CD14-positive monocyte (primary cell): ENCODE measurements at regions not wholly inside any gene's neighbourhood (a gene's known extent, or its start where the extent isn't known, plus 50 kb on each side); places are given as distances from the start of the nearest gene placed in this dataset.

Experiments used
- DNase-seq, 3 donors: peaks; one replicate each; pipeline ENCODE4 v3.0.0-alpha.2; 2011 to 2022
- H2AFZ ChIP-seq: 2 replicates; pipeline ENCODE4 v1.6.0; 2012; ENCODE audit warnings: mild to moderate bottlenecking, low read depth, low read length, inconsistent platforms; ENCODE audit not compliant: insufficient read depth, poor library complexity, severe bottlenecking
- H3K27ac ChIP-seq, 2 donors: 1 replicate in 1 of 2; 2 replicates in 1 of 2; pipeline ENCODE4 v1.5.1; 2012 to 2013; ENCODE audit warnings: low read length in 2 of 2, control low read depth in 1 of 2, inconsistent platforms in 1 of 2, low read depth in 1 of 2, mild to moderate bottlenecking in 1 of 2
- H3K27me3 ChIP-seq, 2 donors: one replicate each; pipeline versions ENCODE4 v1.6.0 to v1.6.1; 2011 to 2013; ENCODE audit warnings: low read length in 2 of 2; ENCODE audit not compliant: control insufficient read depth in 2 of 2, insufficient read depth in 2 of 2
- H3K36me3 ChIP-seq, 2 donors: replicated peaks in 1 of 2; 1 replicate in 1 of 2; 2 replicates in 1 of 2; pipeline versions ENCODE4 v1.5.1 to v1.6.1; 2012 to 2013; ENCODE audit warnings: low read length in 2 of 2, control low read depth in 1 of 2, inconsistent platforms in 1 of 2, mild to moderate bottlenecking in 1 of 2; ENCODE audit not compliant: insufficient read depth in 2 of 2, control insufficient read depth in 1 of 2
- H3K4me1 ChIP-seq, 2 donors: 1 replicate in 1 of 2; 2 replicates in 1 of 2; pipeline versions ENCODE4 v1.5.1 to v1.6.1; 2012 to 2013; ENCODE audit warnings: low read length in 2 of 2, control low read depth in 1 of 2, inconsistent platforms in 1 of 2, mild to moderate bottlenecking in 1 of 2, moderate library complexity in 1 of 2; ENCODE audit not compliant: insufficient read depth in 2 of 2, control insufficient read depth in 1 of 2
- H3K4me2 ChIP-seq: replicated peaks from 2 replicates; pipeline ENCODE3; 2012; ENCODE audit warnings: low read length, moderate library complexity, mild to moderate bottlenecking; ENCODE audit not compliant: poor library complexity, severe bottlenecking; ENCODE audit errors: extremely low read depth
- H3K4me3 ChIP-seq, 3 experiments: fragments of 200-600 bp in 1 of 3; sonication (generic) in 1 of 3; replicated peaks in 1 of 3; 1 replicate in 2 of 3; 2 replicates in 1 of 3; pipeline ENCODE4 v1.5.1; 2011 to 2013; ENCODE audit warnings: low read length in 3 of 3, mild to moderate bottlenecking in 3 of 3, control low read depth in 2 of 3, low read depth in 2 of 3, inconsistent platforms in 1 of 3, moderate library complexity in 1 of 3
- H3K79me2 ChIP-seq: 2 replicates; pipeline ENCODE4 v1.6.0; 2012; ENCODE audit warnings: mild to moderate bottlenecking, control low read depth, inconsistent platforms, low read length, moderate library complexity; ENCODE audit not compliant: insufficient read depth
- H3K9ac ChIP-seq: 2 replicates; pipeline ENCODE4 v1.6.0; 2017; ENCODE audit warnings: low read length, mild to moderate bottlenecking; ENCODE audit not compliant: insufficient read depth, poor library complexity, severe bottlenecking
- H3K9me3 ChIP-seq, 2 donors: replicated peaks in 1 of 2; 1 replicate in 1 of 2; 2 replicates in 1 of 2; pipeline versions ENCODE4 v1.5.1 to v1.6.1; 2012 to 2013; ENCODE audit warnings: low read length in 2 of 2, control low read depth in 1 of 2; ENCODE audit not compliant: control insufficient read depth in 1 of 2, insufficient read depth in 1 of 2
- H4K20me1 ChIP-seq: 2 replicates; pipeline ENCODE4 v1.6.0; 2012; ENCODE audit warnings: mild to moderate bottlenecking, low read length, control low read depth, moderate library complexity; ENCODE audit not compliant: insufficient read depth
- H3K27ac Mint-ChIP-seq, 7 donors: one replicate each; pipeline ENCODE4 v1.8.0; 2020; ENCODE audit warnings: mild to moderate bottlenecking in 7 of 7, mixed read lengths in 7 of 7, moderate library complexity in 6 of 7, inconsistent platforms in 2 of 7
- H3K27me3 Mint-ChIP-seq, 3 donors: one replicate each; pipeline ENCODE4 v1.8.0; 2021 to 2022; ENCODE audit warnings: low read depth in 3 of 3, mild to moderate bottlenecking in 3 of 3, mixed read lengths in 3 of 3, moderate library complexity in 3 of 3, inconsistent platforms in 1 of 3
- H3K36me3 Mint-ChIP-seq, 2 donors: one replicate each; pipeline ENCODE4 v1.8.0; 2020; ENCODE audit warnings: mixed read lengths in 2 of 2, inconsistent platforms in 1 of 2, mild to moderate bottlenecking in 1 of 2
- H3K4me1 Mint-ChIP-seq: one replicate; pipeline ENCODE4 v1.8.0; 2020; ENCODE audit warnings: mild to moderate bottlenecking, mixed read lengths
- H3K4me3 Mint-ChIP-seq, 2 donors: one replicate each; pipeline ENCODE4 v1.8.0; 2020; ENCODE audit warnings: mild to moderate bottlenecking in 2 of 2, mixed read lengths in 2 of 2, moderate library complexity in 1 of 2
- H3K9me3 Mint-ChIP-seq, 7 donors: one replicate each; pipeline ENCODE4 v1.8.0; 2020 to 2022; ENCODE audit warnings: mixed read lengths in 7 of 7, mild to moderate bottlenecking in 6 of 7, moderate library complexity in 6 of 7, inconsistent platforms in 2 of 7
- WGBS: methylation state at CpG from one replicate; pipeline ENCODE4 v1.1.5; 2013; ENCODE audit warnings: missing lambda C conversion rate; ENCODE audit not compliant: insufficient coverage; 5-methylcytosine and 5-hydroxymethylcytosine counted together
- intact Hi-C, 2 donors: fragments of 100-400 bp; cut with micrococcal nuclease; formaldehyde crosslinking; loops; one replicate each; pipeline versions ENCODE4 v1.15.0 to v1.15.1; 2023
- TF ChIP-seq, protein P1 (sequence below): fragments of 200-600 bp; IDR thresholded peaks from one replicate; pipeline ENCODE4 v1.8.0; 2022; ENCODE audit warnings: antibody characterized with exemption, mild to moderate bottlenecking

DNA sequence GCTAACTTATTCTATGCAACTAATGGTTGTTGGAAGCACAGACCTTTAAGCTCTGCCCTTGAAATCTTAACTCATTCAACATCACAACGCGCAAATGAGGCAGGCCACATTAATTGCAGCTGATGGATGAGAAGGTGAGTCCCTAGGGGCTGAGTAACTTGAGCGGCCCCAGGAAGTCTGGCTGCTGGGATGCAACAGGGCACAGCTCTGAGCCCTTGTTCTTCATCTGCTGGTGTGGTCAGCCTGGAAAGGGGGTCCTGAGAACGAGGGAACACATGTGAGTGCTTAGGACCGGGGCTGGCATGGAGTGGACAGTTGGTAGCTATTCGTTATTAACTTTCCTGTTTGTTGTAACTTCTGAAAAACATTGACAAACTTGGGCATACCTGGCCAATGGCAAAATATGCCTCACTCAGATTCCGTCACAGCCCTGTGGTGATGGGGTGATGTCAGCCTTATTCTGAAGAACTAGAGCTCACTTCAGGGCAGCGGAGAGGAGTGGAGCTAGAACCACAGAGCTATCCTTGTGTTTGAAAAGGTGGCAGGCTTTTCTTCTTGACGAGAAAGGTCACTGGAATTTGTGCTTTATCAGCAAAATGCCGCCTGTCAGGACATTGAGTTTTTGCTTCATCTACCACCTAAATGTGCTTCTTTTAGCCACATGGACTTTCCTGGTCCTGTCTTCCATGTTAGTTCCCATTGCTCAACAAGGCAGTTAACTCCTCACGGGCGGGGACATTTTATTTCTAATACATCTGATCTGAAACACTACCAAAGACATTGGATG lies 145.9 kb upstream of the FHL2 start:
- Histone ChIP-seq H3K79me2 (no peaks in the 10 kb centered on the region), H3K36me3 (no peaks in the 10 kb centered on the region), H3K27me3 (no peaks in the 10 kb centered on the region), H3K4me2 (no peak overlapping the region), H2AFZ (no peak overlapping the region), H4K20me1 (no peaks in the 10 kb centered on the region), H3K4me3 (no peak overlapping the region), H3K27ac (no peak overlapping the region), H3K4me1 (no peaks in the 10 kb centered on the region), H3K9me3 (no peaks in the 10 kb centered on the region), H3K9ac (no peak overlapping the region)
- WGBS, result 85% methylated on average over 7 of the region's 12 CpGs
- TF ChIP-seq, protein P1, sequence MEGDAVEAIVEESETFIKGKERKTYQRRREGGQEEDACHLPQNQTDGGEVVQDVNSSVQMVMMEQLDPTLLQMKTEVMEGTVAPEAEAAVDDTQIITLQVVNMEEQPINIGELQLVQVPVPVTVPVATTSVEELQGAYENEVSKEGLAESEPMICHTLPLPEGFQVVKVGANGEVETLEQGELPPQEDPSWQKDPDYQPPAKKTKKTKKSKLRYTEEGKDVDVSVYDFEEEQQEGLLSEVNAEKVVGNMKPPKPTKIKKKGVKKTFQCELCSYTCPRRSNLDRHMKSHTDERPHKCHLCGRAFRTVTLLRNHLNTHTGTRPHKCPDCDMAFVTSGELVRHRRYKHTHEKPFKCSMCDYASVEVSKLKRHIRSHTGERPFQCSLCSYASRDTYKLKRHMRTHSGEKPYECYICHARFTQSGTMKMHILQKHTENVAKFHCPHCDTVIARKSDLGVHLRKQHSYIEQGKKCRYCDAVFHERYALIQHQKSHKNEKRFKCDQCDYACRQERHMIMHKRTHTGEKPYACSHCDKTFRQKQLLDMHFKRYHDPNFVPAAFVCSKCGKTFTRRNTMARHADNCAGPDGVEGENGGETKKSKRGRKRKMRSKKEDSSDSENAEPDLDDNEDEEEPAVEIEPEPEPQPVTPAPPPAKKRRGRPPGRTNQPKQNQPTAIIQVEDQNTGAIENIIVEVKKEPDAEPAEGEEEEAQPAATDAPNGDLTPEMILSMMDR, result no peak
- intact Hi-C loops, result loop anchor here in 1 of 2 donors (10.0 kb wide), 1 partner anchor 170 kb away; no protein-coding TSS in a partner anchor
- Mint-ChIP-seq H3K27me3 (peaks cover 0 to 4% (median 2%) of the 10 kb centered on the region in 3 donors), H3K9me3 (peaks cover 0 to 3% (median 0%) of the 10 kb centered on the region in 7 donors), H3K27ac (no peak overlapping the region), H3K4me1 (peaks cover 2% of the 10 kb centered on the region), H3K36me3 (no peaks in the 10 kb centered on the region), H3K4me3 (no peak overlapping the region)
- no peak for DNase-seq

DNA sequence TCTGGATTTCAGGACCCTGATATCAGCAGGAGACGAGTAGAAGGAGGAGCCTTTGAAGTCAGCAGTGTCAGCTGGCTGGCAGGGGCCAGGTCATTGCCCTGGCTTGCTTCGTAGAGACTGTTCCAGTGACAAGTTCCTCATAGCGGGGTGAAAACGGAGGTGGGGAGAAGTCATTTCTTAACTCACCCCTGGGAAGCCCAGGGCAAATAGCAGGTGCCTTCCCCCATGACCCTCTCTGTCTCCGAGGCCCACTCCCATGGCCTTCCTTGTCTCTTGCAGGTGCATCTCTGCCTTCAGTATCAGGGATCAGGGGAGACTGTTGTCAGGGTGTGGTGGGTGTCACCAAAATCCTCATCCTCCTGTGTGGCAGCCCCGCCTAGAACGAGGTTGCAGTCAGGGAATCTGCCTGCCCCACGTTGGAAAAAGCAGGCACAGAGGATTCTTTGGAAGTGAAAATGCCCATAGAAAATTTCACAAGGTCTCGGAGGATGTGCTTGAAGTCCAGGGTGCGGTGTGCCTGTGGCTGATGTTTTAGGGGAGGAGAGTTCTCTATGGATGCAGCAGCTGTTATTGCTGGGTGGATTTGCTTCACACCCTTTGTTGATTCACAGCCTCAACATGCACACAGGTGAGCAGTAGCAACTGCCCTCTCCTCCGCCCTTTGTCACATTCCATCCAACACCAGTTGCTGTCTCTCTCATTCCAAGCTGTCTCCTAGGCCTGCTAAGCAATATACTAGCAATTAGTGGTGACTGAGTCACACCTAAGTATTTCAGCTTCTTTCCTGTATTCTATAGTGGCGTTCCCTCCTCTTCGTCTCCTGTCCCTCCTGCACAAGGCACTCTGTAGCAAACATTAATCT lies 142.6 kb upstream of the FHL2 start:
- Histone ChIP-seq H2AFZ (no peak overlapping the region), H3K27me3 (no peaks in the 10 kb centered on the region), H3K27ac (no peak overlapping the region), H4K20me1 (no peaks in the 10 kb centered on the region), H3K36me3 (no peaks in the 10 kb centered on the region), H3K4me3 (no peak overlapping the region), H3K79me2 (no peaks in the 10 kb centered on the region), H3K9ac (no peak overlapping the region), H3K4me1 (no peaks in the 10 kb centered on the region), H3K4me2 (no peak overlapping the region), H3K9me3 (no peaks in the 10 kb centered on the region)
- Mint-ChIP-seq H3K4me1 (peaks cover 2% of the 10 kb centered on the region), H3K36me3 (no peaks in the 10 kb centered on the region), H3K9me3 (peaks cover 0 to 3% (median 0%) of the 10 kb centered on the region in 7 donors), H3K27me3 (peaks cover 0 to 3% (median 2%) of the 10 kb centered on the region in 3 donors), H3K4me3 (no peak overlapping the region), H3K27ac (no peak overlapping the region)
- TF ChIP-seq, protein P1, result no peak
- WGBS, result 80% methylated on average over 10 of the region's 13 CpGs
- no peak for DNase-seq
- intact Hi-C loops, result loop anchor here in 1 of 2 donors (10.0 kb wide), 1 partner anchor 167 kb away; no protein-coding TSS in a partner anchor
